ENCODE measurements at regions not wholly inside any gene's neighbourhood (a gene's known extent, or its start where the extent isn't known, plus 50 kb on each side); places are given as distances from the start of the nearest gene placed in this dataset.
"Not testable (repeated sequence)": the region's sequence is repeated elsewhere in the genome, so short reads cannot be mapped to it uniquely, and the experiment has no call there.

DNA sequence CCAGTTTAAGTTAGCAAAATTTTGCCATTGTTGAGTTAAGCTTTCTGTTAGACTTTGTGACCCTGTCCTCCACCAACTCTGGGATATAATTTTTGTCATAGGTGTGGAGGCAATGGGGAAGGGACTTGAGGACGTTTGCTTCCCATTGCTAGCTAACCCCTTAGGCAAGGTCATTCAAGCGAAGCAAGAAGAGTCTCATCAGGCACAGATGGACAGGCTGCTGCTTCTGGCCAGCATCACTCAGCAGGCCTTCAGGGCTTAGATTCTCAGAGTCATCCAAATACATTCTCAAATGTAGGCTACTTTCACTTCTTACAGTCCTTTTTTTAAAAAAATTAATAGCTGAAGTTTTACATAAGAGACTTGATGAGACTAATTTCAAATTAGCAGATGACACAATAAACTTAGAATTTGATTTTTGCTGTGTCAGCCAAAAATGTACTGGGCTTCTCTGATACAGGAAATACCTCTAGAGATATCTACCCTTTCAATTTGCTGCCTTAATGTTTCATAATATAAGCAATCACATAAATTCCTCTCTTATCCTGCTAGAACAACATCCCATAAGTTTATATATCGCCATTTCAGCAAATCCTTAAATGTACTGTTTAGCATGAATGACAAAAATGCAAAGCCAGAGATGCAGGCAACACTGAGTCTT lies 875.2 kb downstream of the FLRT2 start:
- DNase-seq (ENCODE audit: low read depth in 2 of 2) = no peak

DNA sequence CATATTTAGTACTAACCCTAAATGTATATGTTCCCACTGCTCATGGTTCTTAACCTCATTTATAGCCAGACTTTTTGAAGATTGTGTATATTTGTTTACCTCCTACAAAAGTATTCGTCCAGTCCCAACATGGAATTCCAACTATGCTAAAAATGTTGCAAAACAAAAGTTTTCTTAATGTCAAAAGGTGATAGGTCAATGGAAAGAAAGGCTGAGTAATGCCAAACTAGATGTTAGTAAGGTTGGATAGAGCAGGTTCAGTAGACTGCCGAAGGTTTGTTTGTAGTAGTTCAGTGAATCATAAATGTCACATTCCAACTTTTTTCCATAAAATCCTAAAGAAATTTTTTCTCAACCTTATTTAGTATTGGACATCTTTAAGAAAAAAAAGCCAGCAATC lies 874.5 kb downstream of the FLRT2 start:
- DNase-seq (ENCODE audit: low read depth in 2 of 2) = no peak

DNA sequence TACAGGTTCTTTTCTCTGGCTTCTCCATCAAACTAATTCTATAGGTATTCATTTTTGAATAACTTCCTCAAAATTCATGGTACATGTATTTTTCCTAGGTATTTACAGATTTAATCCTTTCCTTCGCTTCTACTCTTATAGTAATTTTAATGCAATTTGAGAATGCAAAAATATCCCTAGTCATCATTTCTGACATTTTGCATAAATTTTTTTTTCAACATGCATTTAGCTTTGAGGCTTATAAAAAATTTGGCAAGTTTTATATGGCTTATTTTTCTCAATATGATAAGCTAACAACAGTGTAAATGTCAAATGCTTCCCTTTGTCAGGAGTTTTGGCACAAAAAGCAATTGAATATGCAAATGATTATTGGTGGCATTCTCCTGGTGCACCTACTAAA lies 872.6 kb downstream of the FLRT2 start:
- no peak for DNase-seq (ENCODE audit: low read depth in 2 of 2)

DNA sequence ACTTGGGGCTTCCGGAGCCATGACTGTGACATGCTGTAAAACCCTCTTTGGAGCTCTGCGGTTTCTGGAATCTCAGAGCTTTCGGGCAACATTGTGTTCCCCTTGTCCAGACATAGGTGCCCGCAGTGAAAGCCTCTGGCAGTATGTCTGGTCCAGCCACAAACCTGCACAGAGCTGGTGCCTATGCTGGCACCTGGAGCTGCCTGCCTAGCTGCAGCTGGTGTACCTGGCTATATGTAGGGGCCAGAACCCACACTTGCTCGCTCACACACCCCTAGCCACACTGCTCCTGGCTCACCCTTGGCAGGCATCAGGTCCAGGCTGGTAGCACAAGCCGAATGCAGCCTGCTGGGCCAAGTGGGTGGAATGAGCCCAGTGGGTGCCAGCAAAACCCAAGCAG lies 861.1 kb downstream of the FLRT2 start:
- no peak for DNase-seq (ENCODE audit: low read depth in 2 of 2)

DNA sequence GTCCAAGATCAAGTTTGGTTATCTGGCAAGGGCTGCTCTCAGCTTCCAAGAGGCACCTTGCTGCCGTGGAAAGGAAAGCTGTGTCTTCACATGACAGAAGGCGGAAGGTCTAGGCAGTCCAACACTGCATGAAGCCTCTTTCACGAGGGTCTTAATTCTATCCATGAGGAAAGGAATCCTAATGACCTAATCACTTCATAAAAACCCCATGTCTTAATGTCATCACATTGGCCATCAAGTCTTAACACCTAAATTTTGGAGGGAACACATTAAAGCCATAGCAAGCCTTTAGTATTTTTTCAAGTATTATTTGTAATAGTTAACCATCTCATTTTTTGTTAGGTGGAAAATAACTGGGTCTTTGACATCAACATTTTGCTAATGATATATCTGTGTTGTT lies 858.3 kb downstream of the FLRT2 start:
- no peak for DNase-seq (ENCODE audit: low read depth in 2 of 2)

DNA sequence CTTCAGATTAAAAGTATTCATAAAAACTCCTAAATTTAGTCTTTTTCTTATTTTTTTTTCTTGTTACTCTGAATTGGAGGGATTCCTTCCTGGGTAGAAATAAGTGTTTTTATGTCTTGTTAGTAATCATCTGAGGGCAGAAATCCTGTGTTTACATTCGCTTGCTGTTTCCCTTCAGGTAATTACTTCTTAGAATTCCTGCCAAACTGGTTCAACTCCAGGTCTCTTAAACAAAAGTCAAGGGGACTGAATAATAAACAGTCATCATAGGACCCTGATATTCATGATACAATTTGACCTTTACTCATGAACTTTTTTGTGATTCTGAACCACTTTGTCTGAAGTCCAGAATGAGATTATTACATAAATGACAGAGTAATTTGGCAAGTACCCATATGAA lies 843.9 kb downstream of the FLRT2 start:
- no peak for DNase-seq (ENCODE audit: low read depth in 2 of 2)

DNA sequence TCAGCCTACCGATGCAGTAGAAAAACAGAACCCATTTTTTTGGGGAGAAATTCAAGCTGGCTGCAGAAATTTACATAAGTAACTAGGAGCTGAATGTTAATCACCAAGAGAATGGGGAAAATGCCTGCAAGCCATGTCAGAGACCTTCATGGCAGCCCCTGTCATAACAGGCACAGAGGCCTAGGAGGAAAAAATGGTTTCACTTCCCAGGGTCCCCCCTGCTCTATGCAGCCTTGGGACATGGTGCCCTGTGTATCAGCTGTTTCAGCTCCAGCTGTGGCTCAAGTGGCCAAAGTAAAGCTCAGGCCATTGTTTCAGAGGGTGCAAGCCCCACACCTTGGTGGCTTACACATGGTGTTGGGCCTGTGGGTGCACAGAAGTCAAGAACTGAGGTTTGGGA lies 842.5 kb downstream of the FLRT2 start:
- DNase-seq (ENCODE audit: low read depth in 2 of 2) = no peak

DNA sequence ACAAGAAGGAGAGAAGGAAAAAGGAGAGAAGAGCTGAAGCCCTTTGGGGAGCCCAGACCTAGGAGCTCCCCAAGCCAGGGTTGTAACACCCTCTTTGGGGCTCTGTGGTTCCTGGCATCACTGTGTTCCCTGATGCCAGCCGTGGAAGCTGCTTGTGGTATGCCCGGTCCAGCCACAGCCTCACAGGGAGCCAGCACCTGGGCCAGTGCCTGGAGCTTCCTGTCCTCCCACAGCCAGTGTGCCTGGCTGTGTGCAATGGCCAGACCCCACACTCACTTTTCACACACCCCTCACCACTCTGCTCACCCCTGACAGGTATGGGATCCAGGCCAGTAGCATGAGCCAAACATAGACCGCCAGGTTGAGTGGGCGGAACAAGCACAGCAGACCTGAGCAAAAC lies 834.7 kb downstream of the FLRT2 start:
- DNase-seq (ENCODE audit: low read depth in 2 of 2) = no peak

DNA sequence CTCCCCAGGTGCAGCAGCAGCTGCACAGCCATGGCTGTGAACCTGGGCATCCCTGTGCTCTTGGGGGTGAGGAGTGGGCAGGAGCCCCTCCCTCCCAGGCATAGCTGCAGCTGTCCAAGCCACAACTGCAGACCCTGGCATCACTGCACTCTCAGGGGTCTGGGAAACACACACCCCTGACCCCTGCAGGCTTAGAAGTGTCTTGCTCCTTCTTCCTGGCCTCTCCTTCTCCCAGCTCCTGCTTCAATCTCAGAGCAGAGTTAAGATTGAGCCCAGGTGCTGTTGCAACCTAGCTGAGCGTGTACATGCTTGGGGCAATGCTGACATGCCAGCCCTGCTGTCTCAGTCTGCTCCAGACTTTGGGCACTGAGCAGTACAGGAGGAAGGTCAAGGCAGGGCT lies 833.6 kb downstream of the FLRT2 start:
- no peak for DNase-seq (ENCODE audit: low read depth in 2 of 2)

DNA sequence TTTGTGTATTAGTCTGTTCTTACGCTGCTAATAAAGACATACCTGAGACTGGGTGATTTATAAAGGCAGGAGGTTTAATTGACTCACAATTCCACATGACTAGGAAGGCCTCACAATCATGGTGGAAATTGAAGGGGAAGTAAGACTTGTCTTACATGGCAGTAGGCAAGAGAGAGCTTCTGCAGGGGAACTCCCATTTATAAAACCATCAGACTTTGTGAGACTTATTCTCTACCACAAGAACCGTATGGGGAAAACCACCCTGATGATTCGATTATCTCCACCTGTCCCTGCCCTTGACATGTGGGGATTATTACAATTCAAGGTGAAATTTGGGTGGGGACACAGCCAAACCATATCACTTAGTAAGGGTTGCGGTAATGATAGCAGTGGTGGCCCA lies 833.1 kb downstream of the FLRT2 start:
- DNase-seq (ENCODE audit: low read depth in 2 of 2) = no peak

DNA sequence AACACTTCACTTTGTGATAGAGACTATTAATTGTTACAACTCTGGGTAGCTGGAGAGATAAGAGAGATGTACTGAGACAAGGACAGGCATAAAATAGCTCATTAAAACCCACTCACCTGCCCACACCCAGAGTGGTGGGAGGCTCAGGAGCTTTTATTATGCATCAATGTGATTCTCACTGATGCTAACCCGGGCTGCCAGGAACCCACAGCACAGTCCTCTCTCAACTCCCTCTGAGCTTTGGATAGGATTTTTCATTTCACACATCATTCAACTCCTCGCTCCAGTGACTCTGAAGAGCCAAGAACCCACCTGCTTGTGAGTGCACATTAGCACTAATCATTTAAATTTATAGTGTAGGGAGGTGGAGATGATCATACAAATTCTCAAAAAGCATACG lies 827.9 kb downstream of the FLRT2 start:
- no peak for DNase-seq (ENCODE audit: low read depth in 2 of 2)

DNA sequence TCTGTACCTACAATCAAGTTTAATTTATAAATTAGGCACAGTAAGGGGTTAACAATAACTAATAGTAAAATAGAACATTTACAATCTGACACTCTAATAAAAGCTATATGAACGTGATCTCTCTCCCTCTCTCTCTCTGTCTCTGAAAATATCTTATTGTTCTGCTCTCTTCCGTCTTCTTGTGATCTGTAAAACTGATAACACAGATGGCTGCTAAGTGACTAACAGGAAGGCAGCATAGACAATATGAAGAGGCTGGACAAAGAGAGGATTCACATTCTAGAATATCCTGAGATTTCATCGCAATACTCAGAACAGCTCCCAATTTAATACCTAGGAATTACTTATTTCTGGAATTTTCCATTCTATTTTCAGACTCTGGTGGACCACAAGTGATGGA lies 827.2 kb downstream of the FLRT2 start:
- no peak for DNase-seq (ENCODE audit: low read depth in 2 of 2)

DNA sequence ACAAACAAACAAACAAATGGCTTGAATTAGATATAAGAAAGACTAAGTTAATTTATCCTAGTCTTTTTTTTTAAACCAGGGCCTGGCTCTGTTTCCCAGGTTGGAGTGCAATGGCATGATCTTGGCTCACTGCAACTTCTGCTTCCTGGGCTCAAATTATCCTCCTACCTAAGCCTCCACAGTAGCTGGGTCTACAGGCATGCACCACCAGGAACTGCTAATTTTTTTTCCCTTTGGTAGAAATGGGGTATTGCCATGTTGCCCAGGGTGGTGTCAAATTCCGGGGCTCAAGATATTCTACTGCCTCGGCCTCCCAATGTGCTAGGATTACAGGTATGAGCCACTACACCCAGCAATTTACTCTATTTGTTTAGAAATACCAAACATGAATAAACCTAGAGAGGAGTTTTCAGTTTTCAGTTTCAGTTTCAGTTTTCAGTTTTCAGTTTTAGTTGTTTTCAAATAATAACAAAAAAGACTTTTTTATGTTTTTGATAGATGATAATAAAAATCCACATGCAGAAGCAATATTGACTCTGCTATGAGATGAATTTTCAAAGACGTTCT lies 817.0 kb downstream of the FLRT2 start:
- DNase-seq (ENCODE audit: low read depth in 2 of 2) = no peak

DNA sequence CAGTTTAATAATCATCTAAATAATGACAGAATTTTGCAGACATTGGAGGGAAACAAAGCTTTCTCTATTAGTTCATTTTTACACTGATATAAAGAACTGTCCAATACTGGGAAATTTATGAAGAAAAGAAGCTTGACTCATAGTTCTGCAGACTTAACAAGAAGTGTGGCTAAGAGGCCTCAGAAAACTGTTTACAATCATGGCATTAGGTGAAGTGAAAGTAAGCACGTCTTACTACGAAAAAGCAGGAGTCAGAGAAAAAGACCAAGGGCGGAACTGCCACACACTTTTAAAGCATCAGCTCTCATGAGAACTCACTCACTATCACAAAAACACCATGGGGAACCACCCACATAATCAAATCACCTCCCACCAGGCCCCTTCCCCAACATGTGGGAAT lies 804.4 kb downstream of the FLRT2 start:
- no peak for DNase-seq (ENCODE audit: low read depth in 2 of 2)

DNA sequence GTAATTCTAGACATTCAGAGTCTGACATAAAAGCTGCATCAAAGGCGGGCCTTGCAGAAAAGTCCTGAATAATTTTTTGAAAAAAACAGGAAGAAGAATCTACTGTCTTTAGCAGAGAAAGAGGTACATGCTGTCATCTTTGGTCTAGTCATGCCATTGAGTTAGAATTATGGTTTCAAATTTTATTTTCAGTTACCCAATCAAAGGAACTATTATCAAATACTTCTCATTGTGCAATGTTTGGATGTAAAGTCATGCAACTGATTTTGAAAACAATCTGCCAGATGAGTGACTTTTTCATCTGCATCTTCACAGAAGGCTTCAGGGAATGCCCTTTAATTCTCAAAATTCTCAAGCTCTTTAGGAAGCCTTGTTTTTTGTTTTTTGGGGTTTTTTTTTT lies 803.5 kb downstream of the FLRT2 start:
- no peak for DNase-seq (ENCODE audit: low read depth in 2 of 2)

DNA sequence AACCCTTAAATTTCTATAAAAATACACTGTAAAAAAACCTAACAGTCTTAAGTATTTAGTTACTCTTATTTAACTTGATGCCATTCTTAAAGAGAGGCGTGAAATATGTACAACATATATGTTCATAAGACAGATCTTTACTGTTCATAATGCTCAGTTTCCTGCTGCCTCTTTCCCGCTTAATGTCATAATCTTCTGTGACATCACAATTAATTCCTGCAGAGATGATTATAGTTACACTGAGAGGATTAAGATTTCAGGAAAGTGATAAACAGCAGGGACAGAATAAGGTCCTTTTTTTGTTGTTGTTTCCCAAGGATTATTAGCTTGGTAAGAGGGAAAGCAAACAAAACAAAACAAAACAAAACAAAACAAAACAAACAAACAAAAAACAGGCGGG lies 801.4 kb downstream of the FLRT2 start:
- DNase-seq (ENCODE audit: low read depth in 2 of 2) = no peak

DNA sequence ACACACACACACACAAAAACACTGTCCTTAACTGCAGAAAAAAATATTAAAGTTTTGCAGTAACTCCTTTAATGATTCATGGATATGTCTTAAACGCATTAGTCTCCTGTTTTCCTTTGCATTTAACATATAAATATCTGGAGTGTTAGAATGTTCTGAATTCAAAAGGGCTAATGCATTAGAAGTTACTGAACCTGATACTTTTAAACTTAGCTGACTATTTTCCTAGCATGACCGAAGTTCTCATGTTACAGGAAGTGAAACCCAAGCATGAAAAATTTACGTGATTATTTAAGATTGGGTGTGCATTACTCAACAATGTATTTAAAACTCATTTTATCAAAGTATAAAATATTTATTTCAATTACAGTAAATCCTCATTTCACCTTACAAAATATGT lies 791.2 kb downstream of the FLRT2 start:
- DNase-seq (ENCODE audit: low read depth in 2 of 2) = no peak

DNA sequence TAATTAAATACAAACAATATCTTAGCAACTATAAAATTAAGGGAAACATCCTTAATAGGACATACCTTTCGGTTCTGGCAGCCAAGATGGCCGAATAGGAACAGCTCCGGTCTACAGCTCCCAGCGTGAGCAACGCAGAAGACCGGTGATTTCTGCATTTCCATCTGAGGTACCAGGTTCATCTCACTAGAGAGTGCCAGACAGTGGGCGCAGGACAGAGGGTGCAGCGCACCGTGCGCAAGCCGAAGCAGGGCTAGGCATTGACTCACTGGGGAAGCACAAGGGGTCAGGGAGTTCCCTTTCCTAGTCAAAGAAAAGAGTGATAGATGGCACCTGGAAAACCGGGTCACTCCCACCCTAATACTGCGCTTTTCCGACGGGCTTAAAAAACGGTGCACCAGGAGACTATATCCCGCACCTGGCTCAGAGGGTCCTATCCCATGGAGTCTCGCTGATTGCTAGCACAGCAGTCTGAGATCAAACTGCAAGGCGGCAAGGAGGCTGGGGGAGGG lies 782.3 kb downstream of the FLRT2 start:
- not testable (repeated sequence) for DNase-seq (ENCODE audit: low read depth in 2 of 2)

DNA sequence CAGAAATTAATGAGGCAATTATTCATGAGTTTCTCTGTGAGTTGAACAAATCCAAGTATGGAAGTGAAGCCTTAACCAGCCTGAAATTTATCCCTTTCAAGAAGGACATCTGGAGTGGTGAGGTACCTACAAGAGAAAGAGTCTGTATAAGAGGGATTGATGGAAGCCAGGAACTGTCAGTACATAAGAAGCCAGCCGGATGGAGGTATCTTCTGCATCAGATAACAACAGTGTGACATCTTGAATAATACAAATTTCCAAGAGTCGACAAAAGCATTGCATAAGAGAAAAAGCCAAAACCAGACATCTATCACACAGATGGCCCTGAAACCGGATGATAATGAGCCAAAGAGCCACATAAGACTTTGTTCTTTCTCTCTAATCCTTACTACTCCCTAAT lies 781.2 kb downstream of the FLRT2 start:
- DNase-seq (ENCODE audit: low read depth in 2 of 2) = no peak

DNA sequence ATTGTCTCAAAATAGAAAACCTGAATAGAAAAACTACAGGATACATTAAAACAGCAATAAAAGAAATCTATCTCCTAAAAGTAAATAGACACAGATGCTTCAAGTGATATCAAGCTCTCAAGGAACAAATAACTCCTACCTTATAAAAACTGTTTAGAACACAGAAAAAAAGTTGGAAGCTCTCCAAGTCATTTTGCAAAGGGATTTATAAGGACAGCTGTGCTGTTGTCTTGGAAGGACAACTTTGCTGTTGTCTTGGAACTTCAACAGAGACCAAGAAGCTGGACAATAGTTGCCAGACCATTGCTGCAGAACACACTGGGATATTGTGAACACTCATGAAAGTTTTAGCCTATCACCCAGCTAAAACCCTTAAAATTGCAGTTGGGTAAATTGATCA lies 780.7 kb downstream of the FLRT2 start:
- no peak for DNase-seq (ENCODE audit: low read depth in 2 of 2)

DNA sequence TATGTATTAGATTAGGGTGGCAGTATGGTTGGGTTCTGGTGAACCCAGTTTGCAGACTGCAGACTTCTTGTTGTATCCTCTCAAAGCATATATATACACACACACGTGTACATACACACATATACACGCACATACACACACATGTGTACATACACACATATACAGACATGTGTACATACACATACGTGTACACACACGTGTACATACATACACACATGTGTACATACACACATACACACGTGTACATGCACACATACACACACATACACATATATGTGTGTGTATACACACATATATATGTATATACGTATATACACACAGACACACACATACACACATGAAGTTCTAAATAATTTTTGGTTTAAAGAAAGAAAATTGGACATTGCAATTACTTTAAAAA lies 780.2 kb downstream of the FLRT2 start:
- no peak for DNase-seq (ENCODE audit: low read depth in 2 of 2)

DNA sequence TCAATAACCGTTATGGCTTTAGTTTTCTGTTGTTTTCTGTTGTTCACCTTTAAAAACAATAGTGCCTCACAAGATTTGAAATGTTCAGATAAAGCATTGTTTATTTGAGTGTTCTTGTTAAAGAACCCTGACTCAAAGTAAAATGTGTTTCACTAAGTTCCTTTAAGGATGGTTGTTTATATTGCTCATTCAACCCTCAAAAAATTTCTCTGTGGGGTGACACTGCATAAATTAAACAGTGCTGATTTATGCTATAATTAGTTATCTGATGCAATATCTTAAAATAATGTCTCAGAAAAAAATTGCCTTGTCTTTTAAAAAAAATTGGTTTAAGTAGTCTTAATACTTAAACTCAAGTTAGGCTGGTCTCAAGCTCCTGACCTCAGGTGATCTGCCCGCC lies 775.1 kb downstream of the FLRT2 start:
- DNase-seq (ENCODE audit: low read depth in 2 of 2) = no peak

DNA sequence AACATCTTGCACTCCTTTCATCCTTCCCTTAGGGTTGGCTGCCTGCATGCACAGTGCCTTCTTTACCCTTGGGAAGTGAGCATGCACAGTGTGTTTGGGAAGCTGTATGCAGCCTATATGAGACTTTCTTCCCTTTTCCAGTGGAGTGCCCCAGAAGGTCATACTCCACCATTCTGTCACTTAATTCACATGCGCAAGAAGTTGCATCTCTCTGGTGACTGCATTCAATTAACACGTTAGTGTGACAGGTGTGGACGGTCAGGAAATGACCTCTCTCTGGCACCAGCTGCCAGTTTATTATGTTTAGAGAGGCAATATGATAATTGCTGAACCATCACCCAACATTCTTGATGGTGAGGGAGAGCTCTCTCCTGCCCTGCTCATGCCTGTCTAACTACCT lies 770.0 kb downstream of the FLRT2 start:
- no peak for DNase-seq (ENCODE audit: low read depth in 2 of 2)

DNA sequence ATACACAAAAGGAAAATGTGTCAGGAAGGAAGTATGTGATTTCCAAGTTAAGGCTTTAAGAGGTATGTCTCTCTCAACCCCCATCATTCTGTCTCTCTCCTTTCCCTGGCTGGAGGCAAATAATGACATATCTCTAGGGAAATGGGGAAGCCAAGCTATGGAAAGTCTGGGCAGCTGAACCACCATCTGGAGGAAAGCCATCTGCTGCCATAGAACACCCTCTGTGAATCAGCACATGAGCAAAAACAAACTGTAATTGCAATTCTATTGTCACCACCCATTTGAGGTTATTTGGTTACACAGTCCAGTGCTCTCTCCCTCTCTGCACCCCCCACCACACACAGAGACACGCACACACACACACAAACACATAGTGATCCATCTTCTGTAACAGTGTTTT lies 766.2 kb downstream of the FLRT2 start:
- no peak for DNase-seq (ENCODE audit: low read depth in 2 of 2)

Data from stimulated activated CD8-positive, alpha-beta memory T cell treated with anti-CD3 and anti-CD28 coated beads, Interleukin-7, amount 100 ng/mL, for 1 hour (primary cell).